ENCODE measurements at regions not wholly inside any gene's neighbourhood (a gene's known extent, or its start where the extent isn't known, plus 50 kb on each side); places are given as distances from the start of the nearest gene placed in this dataset.

DNA sequence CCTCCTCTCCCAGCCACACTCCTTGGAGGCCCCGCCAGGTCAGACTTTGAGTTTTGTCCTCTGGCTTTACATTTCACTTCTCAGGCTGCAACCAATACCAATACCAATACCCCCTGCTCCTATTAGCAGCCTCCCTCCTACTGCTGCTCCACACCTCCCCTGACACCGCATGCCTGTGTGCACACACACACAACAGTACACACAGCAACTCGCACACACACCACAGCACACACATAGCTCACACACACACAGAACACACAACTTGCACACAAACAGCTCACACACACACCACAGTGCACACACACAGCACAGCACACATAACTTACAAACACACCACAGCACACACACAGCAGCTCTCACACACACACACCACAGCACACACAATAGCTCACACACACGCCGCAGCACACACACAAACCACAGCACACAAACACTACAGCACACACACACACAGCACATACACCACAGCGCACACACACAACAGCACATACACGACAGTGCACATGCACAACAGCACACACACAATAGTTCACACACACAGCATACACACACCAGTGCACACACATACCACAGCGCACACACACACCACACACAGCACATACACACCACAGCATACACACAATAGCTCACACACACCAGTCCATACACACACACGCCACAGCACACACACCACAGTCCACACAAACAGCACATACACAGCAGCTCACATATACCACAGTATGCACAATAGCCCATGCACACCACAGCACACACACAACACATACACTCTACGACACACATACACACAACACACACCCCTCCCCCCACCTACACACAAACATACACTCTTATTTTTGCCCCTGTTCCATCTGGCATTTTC is 204.7 kb downstream of the UACA start:
- Histone ChIP-seq H3K9me3 (ENCODE audit: control insufficient read depth, low read depth, low read length) (no peaks in the 10 kb centered on the region), H3K23me2 (ENCODE audit: insufficient read length, low read depth, low read length, poor library complexity, severe bottlenecking) (no peaks in the 10 kb centered on the region), H2BK12ac (ENCODE audit: insufficient read length, low read depth, low read length) (no peak overlapping the region), H3K23ac (ENCODE audit: insufficient read length, low read depth, low read length) (no peak overlapping the region), H3K9ac (ENCODE audit: extremely low read depth, insufficient read length, low read length) (no peak overlapping the region), H3K27me3 (ENCODE audit: insufficient read depth, low read length) (no peaks in the 10 kb centered on the region), H2BK5ac (ENCODE audit: insufficient read length, low read length) (no peak overlapping the region), H4K8ac (replicated peaks; ENCODE audit: insufficient read length, low read depth, low read length) (no peak overlapping the region), H2BK15ac (ENCODE audit: low read depth, low read length) (no peak overlapping the region), H3K4me2 (ENCODE audit: insufficient read depth, insufficient read length, low read length) (no peak overlapping the region), H3K79me2 (ENCODE audit: insufficient read depth, low read length) (no peaks in the 10 kb centered on the region), H3K18ac (ENCODE audit: insufficient read length, low read depth, low read length) (no peak overlapping the region), H2BK20ac (ENCODE audit: low read depth, low read length, poor library complexity, severe bottlenecking) (no peak overlapping the region), H3K27ac (ENCODE audit: insufficient read length, low read depth, low read length) (no peak overlapping the region), H3T11ph (ENCODE audit: low read length) (no peak overlapping the region), H3K56ac (ENCODE audit: insufficient read length, low read depth, low read length) (no peak overlapping the region), H3K4me1 (ENCODE audit: insufficient read depth, low read length) (no peaks in the 10 kb centered on the region), H4K5ac (ENCODE audit: insufficient read length, low read depth, low read length) (no peak overlapping the region), H2AFZ (ENCODE audit: low read length) (no peak overlapping the region), H3K79me1 (ENCODE audit: insufficient read depth, low read depth, low read length, poor library complexity, severe bottlenecking) (no peaks in the 10 kb centered on the region), H4K91ac (ENCODE audit: insufficient read length, low read depth, low read length) (no peak overlapping the region), H2BK120ac (ENCODE audit: low read depth, low read length, poor library complexity, severe bottlenecking) (no peak overlapping the region), H3K14ac (ENCODE audit: insufficient read depth, low read length) (no peak overlapping the region), H4K20me1 (ENCODE audit: control insufficient read depth, insufficient read depth, insufficient read length) (no peaks in the 10 kb centered on the region), H2AK5ac (ENCODE audit: insufficient read length, low read length) (no peak overlapping the region), H3K4ac (ENCODE audit: low read depth, low read length) (no peak overlapping the region)
- peak; percentile 24 for DNase-seq
- Mint-ChIP-seq H3K27ac (no peak overlapping the region), H3K36me3 (ENCODE audit: insufficient read depth in 1 of 3, low read depth in 3 of 3) (no peaks in the 10 kb centered on the region), H3K9me3 (no peaks in the 10 kb centered on the region), H3K27me3 (ENCODE audit: low read depth) (no peaks in the 10 kb centered on the region; the same call in 1 of the 2 replicates), H3K4me3 (no peak overlapping the region), H3K4me1 (no peaks in the 10 kb centered on the region)
- WGBS (ENCODE audit: extremely low coverage, insufficient read length, low lambda C conversion rate) = 100% methylated on average over 1 of the region's 10 CpGs
- TF ChIP-seq, protein P1, sequence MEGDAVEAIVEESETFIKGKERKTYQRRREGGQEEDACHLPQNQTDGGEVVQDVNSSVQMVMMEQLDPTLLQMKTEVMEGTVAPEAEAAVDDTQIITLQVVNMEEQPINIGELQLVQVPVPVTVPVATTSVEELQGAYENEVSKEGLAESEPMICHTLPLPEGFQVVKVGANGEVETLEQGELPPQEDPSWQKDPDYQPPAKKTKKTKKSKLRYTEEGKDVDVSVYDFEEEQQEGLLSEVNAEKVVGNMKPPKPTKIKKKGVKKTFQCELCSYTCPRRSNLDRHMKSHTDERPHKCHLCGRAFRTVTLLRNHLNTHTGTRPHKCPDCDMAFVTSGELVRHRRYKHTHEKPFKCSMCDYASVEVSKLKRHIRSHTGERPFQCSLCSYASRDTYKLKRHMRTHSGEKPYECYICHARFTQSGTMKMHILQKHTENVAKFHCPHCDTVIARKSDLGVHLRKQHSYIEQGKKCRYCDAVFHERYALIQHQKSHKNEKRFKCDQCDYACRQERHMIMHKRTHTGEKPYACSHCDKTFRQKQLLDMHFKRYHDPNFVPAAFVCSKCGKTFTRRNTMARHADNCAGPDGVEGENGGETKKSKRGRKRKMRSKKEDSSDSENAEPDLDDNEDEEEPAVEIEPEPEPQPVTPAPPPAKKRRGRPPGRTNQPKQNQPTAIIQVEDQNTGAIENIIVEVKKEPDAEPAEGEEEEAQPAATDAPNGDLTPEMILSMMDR (conservative IDR thresholded peaks at IDR 0.05) = no peak
